ENCODE measurements at regions not wholly inside any gene's neighbourhood (a gene's known extent, or its start where the extent isn't known, plus 50 kb on each side); places are given as distances from the start of the nearest gene placed in this dataset.

DNA sequence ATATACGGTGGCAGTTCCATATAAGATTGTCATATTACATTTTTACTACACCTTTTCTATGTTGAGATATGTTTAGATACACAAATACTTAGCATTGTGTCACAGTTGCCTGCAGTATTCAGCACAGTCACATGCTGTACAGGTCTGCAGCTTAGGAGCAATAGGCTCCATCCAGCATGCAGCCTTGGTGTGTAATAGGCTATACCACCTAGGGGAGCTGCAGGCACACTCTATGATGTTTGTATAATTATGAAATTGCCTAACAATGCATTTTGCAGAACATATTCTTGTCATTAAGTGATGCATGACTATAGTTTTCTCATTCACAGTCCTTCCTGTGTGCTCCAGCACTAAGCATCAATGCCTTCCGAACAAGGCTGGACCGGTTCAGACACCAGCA, 133.4 kb downstream of the NDUFA10 start:
- ChIA-PET POLR2A (no interaction called here), CTCF (ENCODE audit: low intra/inter-chr PET ratio) (no interaction called here)
- no peak for TF ChIP-seq SMAD2 (IDR thresholded peaks at IDR 0.05; ENCODE audit: low read depth, low read length)
- no peak for TF ChIP-seq RBM34 (IDR thresholded peaks at IDR 0.05; ENCODE audit: borderline replicate concordance, insufficient read depth, low read length)
- TF ChIP-seq DIDO1 (tag; IDR thresholded peaks at IDR 0.05; ENCODE audit: low read depth) = no peak
- no peak for TF ChIP-seq ARID1B (IDR thresholded peaks at IDR 0.05)
- no peak for TF ChIP-seq ELF2 (CRISPR knock-in tag; IDR thresholded peaks at IDR 0.05)
- TF ChIP-seq CSDE1 (IDR thresholded peaks at IDR 0.05) = no peak
- TF ChIP-seq TGIF2 (CRISPR knock-in tag; IDR thresholded peaks at IDR 0.05) = no peak
- no peak for TF ChIP-seq HDAC1 (IDR thresholded peaks at IDR 0.05)
- no peak for TF ChIP-seq KHSRP (IDR thresholded peaks at IDR 0.05)
- TF ChIP-seq POLR2AphosphoS5 (IDR thresholded peaks at IDR 0.05; ENCODE audit: control insufficient read depth, insufficient read depth, low read depth, low read length) = no peak
- TF ChIP-seq TCF3 (CRISPR knock-in tag; IDR thresholded peaks at IDR 0.05) = no peak
- TF ChIP-seq NELFE (IDR thresholded peaks at IDR 0.05; ENCODE audit: insufficient read depth, insufficient read length) = no peak
- TF ChIP-seq PHTF2 (CRISPR knock-in tag; IDR thresholded peaks at IDR 0.05) = no peak
- TF ChIP-seq STAT5B (CRISPR knock-in tag; IDR thresholded peaks at IDR 0.05) = no peak
- TF ChIP-seq TCFL5 (CRISPR knock-in tag; conservative IDR thresholded peaks at IDR 0.05) = no peak
- no peaks in the 10 kb centered on the region for H3K9me3 ChIP-seq (replicated peaks; ENCODE audit: control insufficient read depth, insufficient read depth, low read depth, low read length)
- H3K79me2 ChIP-seq (ENCODE audit: control insufficient read depth, insufficient read depth, low read length) = no peaks in the 10 kb centered on the region
- no peaks in the 10 kb centered on the region for H4K20me1 ChIP-seq (replicated peaks; ENCODE audit: control insufficient read depth, insufficient read depth, low read length)
- BruUV-seq (replicated peaks) = no TSS peak
- ATAC-seq = no peak
- H3K4me3 ChIP-seq = no peak overlapping the region
- no peak overlapping the region for H3K4me2 ChIP-seq (ENCODE audit: insufficient read depth, low read length)
- H3K9me1 ChIP-seq (ENCODE audit: control insufficient read depth, insufficient read depth, low read length) = no peaks in the 10 kb centered on the region
- H3K27me3 ChIP-seq (ENCODE audit: control insufficient read depth in 2 of 2, insufficient read depth in 2 of 2, low read length in 2 of 2) = no peaks in the 10 kb centered on the region
- H3K9ac ChIP-seq (ENCODE audit: insufficient read depth in 1 of 2, low read depth in 2 of 2, low read length in 2 of 2) = no peak overlapping the region
- H3K27ac ChIP-seq (ENCODE audit: extremely low read depth, low read depth, low read length) = no peak overlapping the region
- H3K36me3 ChIP-seq (ENCODE audit: control insufficient read depth, insufficient read depth, low read length) = no peaks in the 10 kb centered on the region
- H3K4me1 ChIP-seq (replicated peaks in 1 of 2; ENCODE audit: control insufficient read depth in 2 of 2, insufficient read depth in 2 of 2, low read length in 2 of 2) = no peaks in the 10 kb centered on the region; a peak in 1 of 5 replicates
- in situ Hi-C loops (cut with MboI) (no loop called here), intact Hi-C loops (cut with micrococcal nuclease) (no loop called here)
- 90% methylated on average over 3 of the region's 3 CpGs for WGBS (ENCODE audit: insufficient coverage, low coverage, missing lambda C conversion rate)
- DNase-seq (ENCODE audit: extremely low read depth in 1 of 4, low spot score in 3 of 4) = no peak
- FAIRE-seq = no peak
- H2AFZ ChIP-seq (ENCODE audit: low read depth, low read length) = no peak overlapping the region
